Stimulated activated CD8-positive, alpha-beta memory T cell treated with anti-CD3 and anti-CD28 coated beads, Interleukin-2, amount 100 ng/mL, for 48 hours (primary cell): ENCODE measurements at regions not wholly inside any gene's neighbourhood (a gene's known extent, or its start where the extent isn't known, plus 50 kb on each side); places are given as distances from the start of the nearest gene placed in this dataset.

Experiments
- DNase-seq, 2 donors: peaks; one replicate each; pipeline ENCODE4 v3.0.0-alpha.2; 2020; ENCODE audit warnings: low read depth in 2 of 2

- DNase-seq, result no peak
Measured at GRCh38 chr5:143730112-143730801, 81.7 kb upstream of the HMHB1 start.

DNA sequence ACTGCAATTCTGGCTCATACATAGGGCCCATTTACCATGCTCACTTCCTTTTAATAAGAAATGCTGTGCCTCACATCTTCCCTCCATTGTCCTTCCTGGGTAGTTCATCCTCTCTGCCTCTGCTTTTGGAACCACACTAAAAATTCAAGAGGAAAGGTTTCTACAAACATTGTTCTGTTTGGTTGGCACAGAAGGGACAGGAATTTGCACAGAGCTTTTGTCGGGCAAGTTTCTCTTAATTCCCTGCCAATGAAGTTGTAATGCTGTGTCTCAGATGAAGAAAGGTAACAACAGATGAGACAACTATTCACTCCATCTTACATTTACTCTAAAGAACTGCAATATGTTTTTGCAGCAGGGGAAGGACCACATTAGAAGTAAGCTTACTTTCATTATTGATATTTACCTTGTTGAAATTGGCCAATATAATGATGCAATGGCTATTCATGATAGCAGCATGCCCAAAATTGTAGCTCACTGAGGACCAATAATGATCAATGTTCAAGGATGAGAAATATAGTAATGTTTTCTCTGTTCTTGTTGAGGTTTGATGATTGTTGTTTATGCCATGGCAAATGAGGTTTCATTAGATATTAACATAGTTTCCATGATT, 82.5 kb upstream of the HMHB1 start:
- no peak for DNase-seq

DNA sequence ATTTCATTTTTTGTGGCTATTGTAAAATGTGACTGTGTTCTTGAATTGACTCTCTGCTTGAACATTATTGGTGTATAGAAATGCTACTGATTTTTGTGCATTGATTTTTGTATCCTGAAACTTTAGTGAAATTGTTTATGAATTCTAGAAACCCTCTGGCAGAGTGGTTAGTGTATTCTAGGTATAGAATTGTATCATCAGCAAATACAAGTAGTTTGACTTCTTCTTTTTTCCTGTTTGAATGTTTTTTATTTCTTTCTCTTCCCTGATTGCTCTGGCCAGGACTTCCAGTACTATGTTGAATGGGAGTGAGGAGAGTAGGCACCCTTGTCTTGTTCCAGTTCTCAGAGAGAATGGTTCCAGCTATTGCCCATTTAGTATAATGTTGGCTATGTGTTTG, 88.8 kb upstream of the HMHB1 start:
- no peak for DNase-seq

DNA sequence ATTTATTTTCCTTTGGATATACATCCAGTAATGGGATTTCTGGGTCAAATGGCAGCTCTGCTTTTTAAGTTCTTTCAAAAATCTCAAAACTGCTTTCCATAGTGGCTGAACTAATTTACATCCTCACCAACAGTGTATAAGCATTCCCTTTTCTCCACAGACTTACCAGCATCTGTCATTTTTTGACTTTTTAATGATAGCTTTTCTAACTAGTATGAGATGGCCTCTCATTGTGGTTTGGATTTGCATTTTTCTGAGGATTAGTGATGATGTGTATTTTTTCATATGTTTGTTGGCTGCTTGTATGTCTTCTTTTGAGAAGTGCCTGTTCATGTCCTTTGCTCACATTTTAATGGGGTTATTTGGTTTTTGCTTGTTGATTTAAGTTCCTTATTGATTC, 90.0 kb upstream of the HMHB1 start:
- no peak for DNase-seq

DNA sequence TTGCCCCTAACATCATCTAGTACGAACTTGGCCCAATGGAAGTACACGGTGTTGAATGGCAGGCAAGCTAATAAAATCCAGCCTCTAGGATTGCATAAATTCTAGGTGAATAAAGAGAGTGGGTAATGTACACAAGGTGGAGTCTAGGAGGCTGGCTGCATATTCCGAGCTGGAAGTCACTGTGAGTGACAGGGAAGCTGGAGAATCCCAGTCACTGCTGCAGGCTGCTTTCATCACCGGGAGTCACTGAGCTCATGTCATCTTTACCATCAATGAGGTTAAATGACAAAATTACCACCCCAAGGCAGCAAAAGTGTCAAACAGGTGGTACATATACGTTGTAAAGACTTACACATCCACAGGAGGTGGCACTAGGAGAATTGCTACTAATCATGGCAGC, 91.3 kb upstream of the HMHB1 start:
- DNase-seq, result no peak

- no peak for DNase-seq
Measured at GRCh38 chr5:143717400-143717799, 94.6 kb upstream of the HMHB1 start.

GRCh38 chr5:143716881-143717280, 95.1 kb upstream of the HMHB1 start:
- no peak for DNase-seq

GRCh38 chr5:143715616-143716015, 96.3 kb upstream of the HMHB1 start:
- DNase-seq, result no peak

GRCh38 chr5:143714629-143715028, 97.3 kb upstream of the HMHB1 start:
- no peak for DNase-seq

GRCh38 chr5:143713047-143714003, 98.6 kb upstream of the HMHB1 start:
- DNase-seq, result no peak

DNA sequence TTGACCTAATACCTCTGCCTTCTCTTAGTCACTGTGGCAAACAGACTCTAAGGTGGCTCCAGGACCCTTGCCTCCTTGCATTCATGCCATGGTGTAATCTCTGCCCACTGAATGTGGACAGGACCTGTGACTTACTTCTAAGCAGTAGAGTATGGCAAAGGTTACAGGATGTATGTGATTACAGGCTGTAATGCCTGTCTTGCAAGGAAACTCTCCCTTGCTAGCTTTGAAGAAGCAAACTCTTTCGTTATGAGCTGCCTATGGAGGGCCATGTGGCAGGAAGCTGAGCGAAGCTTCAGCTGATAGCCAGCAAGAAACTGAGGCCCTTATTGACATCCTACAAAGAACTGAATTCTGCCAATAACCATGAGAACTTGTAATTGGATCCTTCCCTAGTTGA, 103.3 kb upstream of the HMHB1 start:
- DNase-seq, result no peak

GRCh38 chr5:143707806-143708205, 104.2 kb upstream of the HMHB1 start:
- no peak for DNase-seq

- no peak for DNase-seq
Measured at GRCh38 chr5:143705381-143705780, 106.6 kb upstream of the HMHB1 start.

DNA sequence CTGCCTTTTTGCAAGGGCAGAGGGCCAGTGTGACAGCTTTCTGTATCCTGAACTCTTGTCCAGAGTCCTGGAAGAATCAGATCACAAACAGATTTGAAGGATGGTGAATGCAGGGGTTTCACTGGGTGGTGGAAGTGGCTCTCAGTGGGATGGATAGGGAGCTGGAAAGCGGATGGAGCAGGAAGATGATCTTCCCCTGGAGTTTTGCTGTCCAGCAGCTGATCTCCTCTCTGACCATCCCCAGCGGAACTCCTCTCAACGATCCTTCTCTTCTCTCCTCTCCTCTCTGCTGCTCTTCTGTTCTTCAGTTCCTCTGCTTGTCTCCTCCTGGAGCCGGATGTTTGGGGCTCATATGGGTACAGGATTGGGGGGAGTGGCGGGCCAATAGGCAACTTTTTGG, 108.3 kb upstream of the HMHB1 start:
- no peak for DNase-seq

GRCh38 chr5:143701493-143701892, 110.5 kb upstream of the HMHB1 start:
- no peak for DNase-seq

GRCh38 chr5:143700994-143701393, 111.0 kb upstream of the HMHB1 start:
- DNase-seq, result no peak

DNA sequence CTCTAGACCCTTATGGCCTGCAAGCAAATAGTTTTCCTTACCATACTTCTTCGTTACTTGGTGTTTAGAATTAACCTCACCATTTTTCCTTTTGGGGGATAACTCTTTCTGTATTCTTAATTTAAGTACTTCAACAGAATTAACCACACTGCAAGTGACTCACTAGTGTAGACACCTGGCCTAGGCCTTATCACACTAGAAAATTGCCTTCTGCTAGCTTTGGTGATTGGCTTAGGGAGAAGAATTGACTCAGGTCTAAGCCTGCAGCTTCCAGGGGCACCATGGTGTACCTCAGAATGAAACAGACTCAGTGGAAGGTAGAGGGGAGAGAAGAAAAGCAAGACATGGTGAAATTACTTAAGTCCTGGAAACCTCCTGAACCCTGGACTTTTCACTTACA, 112.8 kb upstream of the HMHB1 start:
- DNase-seq, result no peak

- DNase-seq, result no peak
Measured at GRCh38 chr5:143698574-143698973, 113.4 kb upstream of the HMHB1 start.

DNA sequence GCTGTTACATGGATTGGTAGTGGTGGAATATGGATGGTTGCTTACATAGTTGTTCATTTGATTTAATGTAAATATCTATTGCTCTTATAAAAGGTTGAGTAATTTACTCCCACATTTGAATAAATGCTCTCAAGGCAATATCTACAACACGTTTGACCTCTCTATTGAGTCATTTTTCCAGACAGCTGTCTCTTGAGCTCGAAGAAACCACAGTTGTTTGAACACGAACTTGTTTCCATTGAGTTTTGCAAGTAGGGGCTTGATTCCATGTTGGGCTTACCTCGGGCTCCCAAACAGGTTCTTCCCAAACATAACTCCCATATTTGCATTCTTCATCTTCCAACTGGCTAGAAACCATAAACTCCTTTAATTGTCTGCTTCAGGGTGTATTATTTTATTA, 115.0 kb upstream of the HMHB1 start:
- no peak for DNase-seq

DNA sequence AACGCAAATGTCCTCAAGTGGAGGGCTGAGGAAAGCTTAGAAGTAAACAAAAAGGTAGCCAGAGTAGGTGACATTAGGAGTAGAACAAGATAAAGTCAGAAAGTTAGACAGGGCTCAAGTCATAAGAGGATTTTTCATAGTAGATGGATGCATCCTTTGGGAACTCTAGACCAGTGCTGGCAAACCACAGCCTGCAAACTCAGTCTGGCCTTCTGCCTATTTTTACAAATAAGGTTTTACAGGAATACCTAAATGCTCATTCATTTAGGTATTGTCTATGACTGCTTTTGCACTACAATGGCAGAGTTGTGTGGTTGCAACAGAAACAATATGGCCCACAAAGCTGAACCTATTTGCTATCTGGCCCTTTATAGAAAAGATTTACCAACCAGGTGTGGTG, 116.0 kb upstream of the HMHB1 start:
- DNase-seq, result no peak

DNA sequence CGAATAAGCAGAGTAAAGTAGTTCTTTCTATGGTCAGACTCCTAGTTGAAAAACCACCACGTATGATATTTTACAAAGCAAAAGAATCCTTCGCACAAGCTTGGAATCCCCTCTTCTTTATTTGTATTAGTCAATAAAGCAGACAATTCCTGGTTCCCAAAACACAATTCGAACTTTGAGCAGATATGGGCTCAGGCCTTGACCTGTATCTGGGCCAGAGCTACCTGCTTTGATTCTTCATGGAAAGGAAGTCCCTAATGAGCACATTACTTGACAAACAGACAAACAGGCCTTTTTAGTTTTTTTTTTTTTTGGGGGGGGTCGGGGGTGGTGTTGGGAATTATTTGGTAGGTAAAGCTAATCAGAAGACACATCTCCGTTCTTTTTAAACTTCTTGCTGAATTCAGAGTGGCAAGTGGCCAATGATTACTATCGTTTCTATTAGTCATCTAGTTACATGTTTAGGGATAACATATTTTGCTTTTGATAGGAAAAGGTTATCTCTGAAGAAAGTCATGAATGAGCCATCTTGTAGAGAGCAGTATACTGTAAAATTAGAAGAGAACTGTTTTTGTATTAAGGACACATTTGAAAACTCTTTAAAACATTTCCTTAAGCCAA, 116.6 kb upstream of the HMHB1 start:
- no peak for DNase-seq

- DNase-seq, result no peak
Measured at GRCh38 chr5:143694357-143694756, 117.6 kb upstream of the HMHB1 start.
